SK-N-SH treated with all-trans-retinoic acid at 6 μM for 48 hours (cell line): ENCODE measurements at regions not wholly inside any gene's neighbourhood (a gene's known extent, or its start where the extent isn't known, plus 50 kb on each side); places are given as distances from the start of the nearest gene placed in this dataset.

Experiments used
- ATAC-seq: fragments of 200-7000 bp; cut with Tn5 transposase; 3 replicates; pipeline ENCODE4 v1.9.1; 2020; ENCODE audit warnings: mild to moderate bottlenecking, moderate library complexity
- ARNTL ChIP-seq: fragments of 450-650 bp; formaldehyde crosslinking; IDR thresholded peaks from 2 replicates; pipeline ENCODE4 v1.5.0; 2020; ENCODE audit warnings: low read depth, mild to moderate bottlenecking, moderate library complexity, borderline replicate concordance
- BACH2 ChIP-seq: fragments of 250-450 bp; sonication (Bioruptor Pico); IDR thresholded peaks from 2 replicates; pipeline ENCODE4 v1.9.0; 2021; ENCODE audit warnings: mild to moderate bottlenecking, borderline replicate concordance
- CSDC2 ChIP-seq: fragments of 250-450 bp; sonication (Bioruptor Pico); IDR thresholded peaks from 2 replicates; pipeline ENCODE4 v1.5.0; 2020; ENCODE audit warnings: mild to moderate bottlenecking, moderate library complexity
- GLIS3 ChIP-seq: fragments of 250-450 bp; sonication (Bioruptor Pico); IDR thresholded peaks from 2 replicates; pipeline ENCODE4 v1.5.0; 2020; ENCODE audit warnings: mild to moderate bottlenecking, moderate library complexity
- OSR1 ChIP-seq: fragments of 250-450 bp; sonication (Bioruptor Pico); IDR thresholded peaks from 2 replicates; pipeline ENCODE4 v1.8.0; 2022; ENCODE audit warnings: moderate library complexity, mild to moderate bottlenecking, inconsistent platforms
- PPARA ChIP-seq: fragments of 250-450 bp; sonication (Bioruptor Pico); IDR thresholded peaks from 2 replicates; pipeline ENCODE4 v1.5.0; 2020; ENCODE audit warnings: mild to moderate bottlenecking, borderline replicate concordance
- RARB ChIP-seq: fragments of 250-450 bp; sonication (Bioruptor Pico); IDR thresholded peaks from 2 replicates; pipeline ENCODE4 v1.8.0; 2021; ENCODE audit warnings: mild to moderate bottlenecking, moderate library complexity
- SNAI2 ChIP-seq: fragments of 250-450 bp; sonication (Bioruptor Pico); IDR thresholded peaks from 2 replicates; pipeline ENCODE4 v1.5.0; 2020; ENCODE audit warnings: mild to moderate bottlenecking, moderate library complexity
- TCF4 ChIP-seq: fragments of 250-450 bp; sonication (Bioruptor Pico); IDR thresholded peaks from 2 replicates; pipeline ENCODE4 v1.8.0; 2021; ENCODE audit warnings: mild to moderate bottlenecking, moderate library complexity, borderline replicate concordance
- TOX ChIP-seq: fragments of 250-450 bp; sonication (Bioruptor Pico); IDR thresholded peaks from 2 replicates; pipeline ENCODE4 v1.8.0; 2021; ENCODE audit warnings: mild to moderate bottlenecking, moderate library complexity, borderline replicate concordance
- ZC3H10 ChIP-seq: fragments of 250-450 bp; sonication (Bioruptor Pico); IDR thresholded peaks from 2 replicates; pipeline ENCODE4 v1.5.1; 2021; ENCODE audit warnings: mild to moderate bottlenecking, moderate library complexity
- ZFP3 ChIP-seq: fragments of 250-450 bp; sonication (Bioruptor Pico); IDR thresholded peaks from 2 replicates; pipeline ENCODE4 v1.5.0; 2020; ENCODE audit warnings: mild to moderate bottlenecking, moderate library complexity
- ZFP30 ChIP-seq: fragments of 450-650 bp; formaldehyde crosslinking; IDR thresholded peaks from 2 replicates; pipeline ENCODE4 v1.5.0; 2022; ENCODE audit warnings: mild to moderate bottlenecking, moderate library complexity
- ZNF565 ChIP-seq: fragments of 450-650 bp; formaldehyde crosslinking; conservative IDR thresholded peaks from 2 replicates; pipeline ENCODE4 v1.5.0; 2020; ENCODE audit warnings: low read depth, mild to moderate bottlenecking, moderate library complexity
- ZNF70 ChIP-seq: fragments of 450-650 bp; formaldehyde crosslinking; IDR thresholded peaks from 2 replicates; pipeline ENCODE4 v1.5.0; 2020; ENCODE audit warnings: mild to moderate bottlenecking, moderate library complexity
- ZNF8 ChIP-seq: fragments of 450-650 bp; formaldehyde crosslinking; IDR thresholded peaks from 2 replicates; pipeline ENCODE4 v1.5.0; 2020; ENCODE audit warnings: mild to moderate bottlenecking, moderate library complexity
- TF ChIP-seq, protein P1 (sequence below): fragments of 250-450 bp; sonication (Bioruptor Pico); IDR thresholded peaks from 2 replicates; pipeline ENCODE4 v1.8.0; 2020; ENCODE audit warnings: mild to moderate bottlenecking, moderate library complexity, borderline replicate concordance
- TF ChIP-seq, protein P2 (sequence below): fragments of 250-450 bp; sonication (Bioruptor Pico); IDR thresholded peaks from 2 replicates; pipeline ENCODE4 v1.5.0; 2020; ENCODE audit warnings: mild to moderate bottlenecking, moderate library complexity
- TF ChIP-seq, protein P3 (sequence below): fragments of 250-450 bp; sonication (Bioruptor Pico); IDR thresholded peaks from 2 replicates; pipeline ENCODE4 v1.8.0; 2021; ENCODE audit warnings: low read depth, mild to moderate bottlenecking, moderate library complexity, borderline replicate concordance

DNA sequence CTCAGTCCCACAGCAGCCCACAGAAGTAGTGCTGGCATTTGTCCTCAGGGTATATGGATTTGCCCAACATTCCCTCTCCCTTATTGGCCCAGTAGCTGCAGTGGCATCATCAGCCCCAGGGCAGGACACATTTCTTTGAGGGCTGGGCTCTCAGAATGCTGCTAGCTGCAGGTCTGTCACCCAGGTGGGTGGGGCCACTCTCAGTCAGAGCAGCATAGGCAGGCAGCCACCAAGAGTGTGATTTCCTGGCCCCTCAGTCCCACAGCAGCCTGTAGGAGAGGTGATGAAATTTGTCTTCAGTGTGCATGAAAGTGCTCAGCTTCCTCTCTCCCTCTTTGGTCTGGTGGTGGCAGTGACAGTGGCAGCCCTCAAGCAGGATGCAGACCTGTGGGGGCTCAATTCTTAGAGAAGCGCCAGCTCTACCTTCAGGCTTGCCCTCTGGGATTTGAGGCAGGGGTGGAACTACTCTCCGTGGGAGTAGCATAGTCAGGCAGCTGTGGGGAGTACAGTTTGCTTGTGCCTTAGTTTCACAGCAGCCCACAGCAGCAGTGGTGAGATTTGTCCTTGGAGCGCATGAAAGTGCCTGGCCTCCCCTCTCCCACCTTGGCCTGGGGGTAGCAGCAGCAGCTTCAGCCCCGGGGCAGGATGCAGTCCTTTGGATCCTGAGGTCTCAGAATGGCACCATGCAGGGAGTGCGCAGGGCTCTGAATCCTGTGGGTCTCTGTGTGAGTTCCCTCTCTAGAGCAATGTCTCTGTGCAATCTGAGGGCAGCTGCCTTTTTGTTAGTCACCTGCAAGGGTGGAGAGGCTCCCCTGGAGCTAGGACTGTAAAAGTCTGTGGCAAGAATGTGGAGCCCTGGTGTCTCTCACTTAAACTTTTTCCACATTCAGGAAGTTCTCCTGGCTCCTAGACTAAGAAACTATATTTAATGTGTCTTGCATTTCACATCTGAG lies 1229.1 kb downstream of the ROBO2 start:
- ATAC-seq: no peak
- TF ChIP-seq, protein P1, sequence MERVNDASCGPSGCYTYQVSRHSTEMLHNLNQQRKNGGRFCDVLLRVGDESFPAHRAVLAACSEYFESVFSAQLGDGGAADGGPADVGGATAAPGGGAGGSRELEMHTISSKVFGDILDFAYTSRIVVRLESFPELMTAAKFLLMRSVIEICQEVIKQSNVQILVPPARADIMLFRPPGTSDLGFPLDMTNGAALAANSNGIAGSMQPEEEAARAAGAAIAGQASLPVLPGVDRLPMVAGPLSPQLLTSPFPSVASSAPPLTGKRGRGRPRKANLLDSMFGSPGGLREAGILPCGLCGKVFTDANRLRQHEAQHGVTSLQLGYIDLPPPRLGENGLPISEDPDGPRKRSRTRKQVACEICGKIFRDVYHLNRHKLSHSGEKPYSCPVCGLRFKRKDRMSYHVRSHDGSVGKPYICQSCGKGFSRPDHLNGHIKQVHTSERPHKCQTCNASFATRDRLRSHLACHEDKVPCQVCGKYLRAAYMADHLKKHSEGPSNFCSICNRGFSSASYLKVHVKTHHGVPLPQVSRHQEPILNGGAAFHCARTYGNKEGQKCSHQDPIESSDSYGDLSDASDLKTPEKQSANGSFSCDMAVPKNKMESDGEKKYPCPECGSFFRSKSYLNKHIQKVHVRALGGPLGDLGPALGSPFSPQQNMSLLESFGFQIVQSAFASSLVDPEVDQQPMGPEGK: no peak
- TF ChIP-seq CSDC2: no peak
- TF ChIP-seq GLIS3 (CRISPR knock-in tag): no peak
- no peak for TF ChIP-seq TCF4 (CRISPR knock-in tag)
- no peak for TF ChIP-seq ZNF565 (CRISPR knock-in tag)
- TF ChIP-seq ZNF70: no peak
- no peak for TF ChIP-seq TOX (CRISPR knock-in tag)
- TF ChIP-seq ZC3H10: no peak
- no peak for TF ChIP-seq RARB (CRISPR knock-in tag)
- no peak for TF ChIP-seq ZFP3
- TF ChIP-seq, protein P2, sequence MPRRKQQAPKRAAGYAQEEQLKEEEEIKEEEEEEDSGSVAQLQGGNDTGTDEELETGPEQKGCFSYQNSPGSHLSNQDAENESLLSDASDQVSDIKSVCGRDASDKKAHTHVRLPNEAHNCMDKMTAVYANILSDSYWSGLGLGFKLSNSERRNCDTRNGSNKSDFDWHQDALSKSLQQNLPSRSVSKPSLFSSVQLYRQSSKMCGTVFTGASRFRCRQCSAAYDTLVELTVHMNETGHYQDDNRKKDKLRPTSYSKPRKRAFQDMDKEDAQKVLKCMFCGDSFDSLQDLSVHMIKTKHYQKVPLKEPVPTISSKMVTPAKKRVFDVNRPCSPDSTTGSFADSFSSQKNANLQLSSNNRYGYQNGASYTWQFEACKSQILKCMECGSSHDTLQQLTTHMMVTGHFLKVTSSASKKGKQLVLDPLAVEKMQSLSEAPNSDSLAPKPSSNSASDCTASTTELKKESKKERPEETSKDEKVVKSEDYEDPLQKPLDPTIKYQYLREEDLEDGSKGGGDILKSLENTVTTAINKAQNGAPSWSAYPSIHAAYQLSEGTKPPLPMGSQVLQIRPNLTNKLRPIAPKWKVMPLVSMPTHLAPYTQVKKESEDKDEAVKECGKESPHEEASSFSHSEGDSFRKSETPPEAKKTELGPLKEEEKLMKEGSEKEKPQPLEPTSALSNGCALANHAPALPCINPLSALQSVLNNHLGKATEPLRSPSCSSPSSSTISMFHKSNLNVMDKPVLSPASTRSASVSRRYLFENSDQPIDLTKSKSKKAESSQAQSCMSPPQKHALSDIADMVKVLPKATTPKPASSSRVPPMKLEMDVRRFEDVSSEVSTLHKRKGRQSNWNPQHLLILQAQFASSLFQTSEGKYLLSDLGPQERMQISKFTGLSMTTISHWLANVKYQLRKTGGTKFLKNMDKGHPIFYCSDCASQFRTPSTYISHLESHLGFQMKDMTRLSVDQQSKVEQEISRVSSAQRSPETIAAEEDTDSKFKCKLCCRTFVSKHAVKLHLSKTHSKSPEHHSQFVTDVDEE (CRISPR knock-in tag): no peak
- no peak for TF ChIP-seq ZFP30
- no peak for TF ChIP-seq OSR1 (CRISPR knock-in tag)
- TF ChIP-seq, protein P3, sequence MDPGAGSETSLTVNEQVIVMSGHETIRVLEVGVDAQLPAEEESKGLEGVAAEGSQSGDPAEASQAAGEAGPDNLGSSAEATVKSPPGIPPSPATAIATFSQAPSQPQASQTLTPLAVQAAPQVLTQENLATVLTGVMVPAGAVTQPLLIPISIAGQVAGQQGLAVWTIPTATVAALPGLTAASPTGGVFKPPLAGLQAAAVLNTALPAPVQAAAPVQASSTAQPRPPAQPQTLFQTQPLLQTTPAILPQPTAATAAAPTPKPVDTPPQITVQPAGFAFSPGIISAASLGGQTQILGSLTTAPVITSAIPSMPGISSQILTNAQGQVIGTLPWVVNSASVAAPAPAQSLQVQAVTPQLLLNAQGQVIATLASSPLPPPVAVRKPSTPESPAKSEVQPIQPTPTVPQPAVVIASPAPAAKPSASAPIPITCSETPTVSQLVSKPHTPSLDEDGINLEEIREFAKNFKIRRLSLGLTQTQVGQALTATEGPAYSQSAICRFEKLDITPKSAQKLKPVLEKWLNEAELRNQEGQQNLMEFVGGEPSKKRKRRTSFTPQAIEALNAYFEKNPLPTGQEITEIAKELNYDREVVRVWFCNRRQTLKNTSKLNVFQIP (CRISPR knock-in tag): no peak
- no peak for TF ChIP-seq ARNTL (CRISPR knock-in tag)
- TF ChIP-seq ZNF8 (CRISPR knock-in tag): no peak

DNA sequence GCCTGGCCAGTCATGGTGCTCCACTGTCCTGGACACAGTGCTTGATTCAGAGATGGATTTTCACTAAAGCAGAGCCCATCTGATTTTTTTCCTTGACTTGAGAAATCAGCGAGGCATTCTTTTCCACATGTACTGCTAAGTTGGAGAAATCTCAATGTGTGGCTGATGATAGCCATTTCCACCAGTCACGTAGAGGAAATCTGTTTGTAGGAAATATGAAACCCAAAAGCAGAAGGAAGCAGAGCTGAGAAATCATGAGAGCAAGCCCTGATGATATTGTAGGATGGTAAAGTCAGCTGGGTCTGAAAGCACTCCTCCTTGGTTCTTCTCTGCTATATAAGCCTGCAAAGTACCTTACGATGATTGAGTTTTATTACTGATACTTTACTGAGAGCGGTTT lies 1233.4 kb downstream of the ROBO2 start:
- no peak for TF ChIP-seq SNAI2 (CRISPR knock-in tag)
- no peak for TF ChIP-seq PPARA (CRISPR knock-in tag)
- no peak for TF ChIP-seq BACH2 (CRISPR knock-in tag)
- TF ChIP-seq, protein P3 (CRISPR knock-in tag): no peak
- no peak for TF ChIP-seq TOX (CRISPR knock-in tag)
- TF ChIP-seq TCF4 (CRISPR knock-in tag): no peak
- no peak for TF ChIP-seq GLIS3 (CRISPR knock-in tag)
- TF ChIP-seq, protein P2 (CRISPR knock-in tag): no peak
- no peak for TF ChIP-seq CSDC2
- TF ChIP-seq ZFP30: no peak
- no peak for TF ChIP-seq ZNF70
- TF ChIP-seq ARNTL (CRISPR knock-in tag): no peak
- TF ChIP-seq, all 23 proteins: peak for 0

More for the DNA sequence above, 1233.4 kb downstream of the ROBO2 start:
- ATAC-seq: no peak
